H1 (cell line): ENCODE measurements at regions not wholly inside any gene's neighbourhood (a gene's known extent, or its start where the extent isn't known, plus 50 kb on each side); places are given as distances from the start of the nearest gene placed in this dataset.
A peak's percentile ranks its signal among the peaks of the same experiment; 100 is the strongest.
"Not testable (repeated sequence)": the region's sequence is repeated elsewhere in the genome, so short reads cannot be mapped to it uniquely, and the experiment has no call there.

Experiments
- CTCF ChIA-PET: fragments of 300-600 bp; sonication (Branson Sonifier 250); formaldehyde crosslinking; loops from one replicate; lab custom pipeline; 2021; ENCODE audit not compliant: partially characterized antibody; lab: Charles Lee
- POLR2A ChIA-PET: fragments of 300-600 bp; sonication (Branson Sonifier 250); formaldehyde crosslinking; loops from one replicate; lab custom pipeline; 2021; ENCODE audit warnings: inconsistent platforms; ENCODE audit not compliant: partially characterized antibody; lab: Charles Lee
- DNase-seq, 2 experiments: peaks; one replicate each; pipeline versions ENCODE4 v3.0.0 to v3.0.0-alpha.2; 2010 to 2022; ENCODE audit warnings: low spot score in 2 of 2, low read depth in 1 of 2, mixed read lengths in 1 of 2
- FAIRE-seq: peaks from 2 replicates; lab custom pipeline; 2011; peaks lifted over from hg19 to GRCh38; lab: Jason Lieb, UNC
- H2AFZ ChIP-seq: 2 replicates; pipeline ENCODE4 v1.8.1; 2012; ENCODE audit warnings: low read length, inconsistent platforms
- H2AK5ac ChIP-seq: 2 replicates; pipeline ENCODE4 v1.6.1; 2013; ENCODE audit warnings: low read depth, low read length
- H2BK120ac ChIP-seq: replicated peaks from 2 replicates; pipeline ENCODE3; 2013; ENCODE audit warnings: low read depth, low read length, inconsistent platforms
- H2BK12ac ChIP-seq: 2 replicates; pipeline ENCODE4 v1.6.1; 2013; ENCODE audit warnings: low read depth, low read length
- H2BK15ac ChIP-seq: 2 replicates; pipeline ENCODE4 v1.6.1; 2013; ENCODE audit warnings: low read length
- H2BK20ac ChIP-seq: 2 replicates; pipeline ENCODE4 v1.6.1; 2013; ENCODE audit warnings: low read length
- H2BK5ac ChIP-seq: 2 replicates; pipeline ENCODE4 v1.6.1; 2013; ENCODE audit warnings: low read depth, low read length
- H3K14ac ChIP-seq: 2 replicates; pipeline ENCODE4 v1.6.1; 2013; ENCODE audit warnings: inconsistent platforms; ENCODE audit not compliant: insufficient read length
- H3K18ac ChIP-seq: 2 replicates; pipeline ENCODE4 v1.6.1; 2013; ENCODE audit warnings: low read length; ENCODE audit errors: extremely low read depth
- H3K23ac ChIP-seq: 2 replicates; pipeline ENCODE4 v1.6.1; 2013; ENCODE audit warnings: inconsistent platforms; ENCODE audit not compliant: insufficient read length
- H3K23me2 ChIP-seq: 2 replicates; pipeline ENCODE4 v1.6.1; 2013; ENCODE audit warnings: low read depth, low read length
- H3K27ac ChIP-seq: 2 replicates; pipeline ENCODE4 v1.6.1; 2011; ENCODE audit warnings: low read depth, low read length, inconsistent platforms
- H3K27me3 ChIP-seq, 4 experiments: replicated peaks in 1 of 4; 1 replicate in 1 of 4; 2 replicates in 3 of 4; pipeline versions ENCODE4 v1.6.1 to v1.8.1; 2011 to 2013; ENCODE audit warnings: low read length in 3 of 4, mild to moderate bottlenecking in 3 of 4, inconsistent platforms in 2 of 4, mixed read lengths in 2 of 4, moderate library complexity in 1 of 4; ENCODE audit not compliant: control insufficient read depth in 3 of 4, insufficient read depth in 3 of 4; ENCODE audit errors: extremely low read depth in 1 of 4
- H3K36me3 ChIP-seq, 4 experiments: 2 replicates each; pipeline versions ENCODE4 v1.6.1 to v1.8.1; 2011 to 2013; ENCODE audit warnings: mild to moderate bottlenecking in 4 of 4, low read length in 3 of 4, moderate library complexity in 2 of 4, control low read depth in 1 of 4, inconsistent platforms in 1 of 4; ENCODE audit not compliant: insufficient read depth in 4 of 4, control insufficient read depth in 2 of 4
- H3K4ac ChIP-seq: replicated peaks from 2 replicates; pipeline ENCODE3; 2013; ENCODE audit warnings: low read length, low read depth, mixed read lengths, inconsistent platforms; ENCODE audit not compliant: insufficient read length
- H3K4me1 ChIP-seq, 4 experiments: replicated peaks in 1 of 4; 1 replicate in 1 of 4; 2 replicates in 3 of 4; pipeline versions ENCODE4 v1.6.1 to v1.8.1; 2011 to 2013; ENCODE audit warnings: low read length in 3 of 4, inconsistent platforms in 2 of 4, mixed read lengths in 1 of 4; ENCODE audit not compliant: insufficient read depth in 4 of 4, control insufficient read depth in 3 of 4
- H3K4me2 ChIP-seq, 2 experiments: 2 replicates each; pipeline versions ENCODE4 v1.6.1 to v1.8.1; 2011 to 2013; ENCODE audit warnings: low read depth in 2 of 2, low read length in 2 of 2, control low read depth in 1 of 2, inconsistent platforms in 1 of 2, mild to moderate bottlenecking in 1 of 2; ENCODE audit not compliant: insufficient read depth in 1 of 2
- H3K4me3 ChIP-seq, 4 experiments: fragments of 200-600, 300-600 bp in 1 of 4; sonication (generic), shearing (Covaris generic), sonication (Bioruptor Twin) in 1 of 4; 2 replicates each; pipeline versions ENCODE4 v1.5.1 to v1.8.1; 2011 to 2016; ENCODE audit warnings: low read length in 4 of 4, low read depth in 3 of 4, control low read depth in 2 of 4, inconsistent platforms in 2 of 4, mild to moderate bottlenecking in 2 of 4, mixed read lengths in 1 of 4, moderate library complexity in 1 of 4; ENCODE audit not compliant: insufficient read depth in 2 of 4; ENCODE audit errors: extremely low read depth in 1 of 4
- H3K56ac ChIP-seq: replicated peaks from 2 replicates; pipeline ENCODE3; 2013; ENCODE audit warnings: low read depth, mild to moderate bottlenecking, mixed read lengths, low read length, inconsistent platforms; ENCODE audit not compliant: insufficient read length
- H3K79me1 ChIP-seq: 2 replicates; pipeline ENCODE4 v1.6.1; 2013; ENCODE audit warnings: low read depth, low read length, control low read depth
- H3K79me2 ChIP-seq, 2 experiments: 2 replicates each; pipeline versions ENCODE4 v1.6.1 to v1.8.1; 2012 to 2013; ENCODE audit warnings: low read length in 2 of 2, mild to moderate bottlenecking in 2 of 2, inconsistent platforms in 1 of 2; ENCODE audit not compliant: insufficient read depth in 2 of 2, control insufficient read depth in 1 of 2
- H3K9ac ChIP-seq, 4 experiments: replicated peaks in 1 of 4; 1 replicate in 1 of 4; 2 replicates in 3 of 4; pipeline versions ENCODE4 v1.6.1 to v1.8.1; 2011 to 2013; ENCODE audit warnings: low read depth in 3 of 4, low read length in 3 of 4, control low read depth in 2 of 4, mild to moderate bottlenecking in 2 of 4, moderate library complexity in 2 of 4, inconsistent platforms in 1 of 4; ENCODE audit errors: extremely low read depth in 1 of 4
- H3K9me3 ChIP-seq, 2 experiments: 2 replicates each; pipeline versions ENCODE4 v1.6.1 to v1.8.1; 2012 to 2013; ENCODE audit warnings: mild to moderate bottlenecking in 2 of 2, moderate library complexity in 2 of 2, control low read depth in 1 of 2, inconsistent platforms in 1 of 2, low read depth in 1 of 2, low read length in 1 of 2, mixed read lengths in 1 of 2; ENCODE audit not compliant: insufficient read depth in 2 of 2
- H4K20me1 ChIP-seq, 2 experiments: replicated peaks in 1 of 2; 2 replicates each; pipeline versions ENCODE3 to v1.8.1; 2011 to 2013; ENCODE audit warnings: inconsistent platforms in 2 of 2, low read length in 2 of 2, mild to moderate bottlenecking in 1 of 2; ENCODE audit not compliant: insufficient read depth in 2 of 2, control insufficient read depth in 1 of 2
- H4K5ac ChIP-seq: 2 replicates; pipeline ENCODE4 v1.6.1; 2013; ENCODE audit warnings: low read length, low read depth, mixed read lengths, inconsistent platforms; ENCODE audit not compliant: insufficient read length
- H4K8ac ChIP-seq: 2 replicates; pipeline ENCODE4 v1.8.0; 2013; ENCODE audit warnings: mild to moderate bottlenecking, moderate library complexity, low read length, inconsistent platforms; ENCODE audit not compliant: insufficient read depth; ENCODE audit errors: extremely low read depth
- H4K91ac ChIP-seq: replicated peaks from 2 replicates; pipeline ENCODE3; 2013; ENCODE audit warnings: low read length, mixed read lengths, inconsistent platforms; ENCODE audit not compliant: insufficient read length
- WGBS, 2 experiments: shearing (Covaris generic) in 1 of 2; methylation state at CpG; one replicate each; pipeline versions ENCODE4 v1.1.6 to v1.1.7; 2013 to 2015; ENCODE audit warnings: low lambda C conversion rate in 2 of 2, mixed read lengths in 2 of 2, inconsistent platforms in 1 of 2, low coverage in 1 of 2, missing lambda C conversion rate in 1 of 2; ENCODE audit not compliant: insufficient replicate concordance in 2 of 2, insufficient coverage in 1 of 2, insufficient read length in 1 of 2; ENCODE audit errors: extremely low coverage in 1 of 2, missing lambda C conversion rate in 1 of 2; 5-methylcytosine and 5-hydroxymethylcytosine counted together

- H3K4me2 ChIP-seq, H3K23me2 ChIP-seq, H3K18ac ChIP-seq, H3K79me2 ChIP-seq, POLR2A ChIA-PET, H3K79me1 ChIP-seq, H2BK12ac ChIP-seq, H2BK120ac ChIP-seq, H3K4ac ChIP-seq, H4K8ac ChIP-seq, H3K27ac ChIP-seq, H2BK5ac ChIP-seq, CTCF ChIA-PET, H3K9me3 ChIP-seq, H4K91ac ChIP-seq, H3K14ac ChIP-seq, H3K36me3 ChIP-seq, H2BK20ac ChIP-seq, H3K56ac ChIP-seq, H4K5ac ChIP-seq, H4K20me1 ChIP-seq, H2BK15ac ChIP-seq, H3K4me3 ChIP-seq, H3K4me1 ChIP-seq, H2AFZ ChIP-seq, H3K27me3 ChIP-seq, H3K23ac ChIP-seq, H3K9ac ChIP-seq, FAIRE-seq, H2AK5ac ChIP-seq: not testable (repeated sequence)
- 78% methylated on average over 4 of the region's 6 CpGs; no CpG with 5 or more reads in 1 of the 2 experiments for WGBS, 2 experiments
- DNase-seq, result peak in 1 of 2 experiments; percentile 46
These were observed 2808.9 kb downstream of the RPIA start for GRCh38 chr2:91500246-91500977.

DNA sequence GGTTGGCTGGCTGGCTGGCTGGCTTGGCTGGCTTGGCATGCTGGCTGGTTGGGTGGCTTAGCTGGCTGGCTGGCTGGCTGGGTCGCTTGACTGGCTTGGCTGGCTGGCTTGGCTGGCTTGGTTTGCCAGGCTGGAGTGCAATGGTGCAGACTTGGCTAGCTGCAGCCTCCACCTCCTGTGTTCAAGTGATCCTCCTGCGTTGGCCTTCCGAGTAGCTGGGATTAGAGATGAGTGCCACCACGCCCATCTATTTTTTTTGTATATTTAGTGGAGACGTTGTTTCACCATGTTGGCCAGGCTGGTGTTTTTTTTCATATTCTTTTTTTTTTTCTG lies 2809.5 kb downstream of the RPIA start:
- H3K4me3 ChIP-seq, H4K91ac ChIP-seq, H4K5ac ChIP-seq, H3K27me3 ChIP-seq, H2AK5ac ChIP-seq, H3K4ac ChIP-seq, H3K4me2 ChIP-seq, H3K9ac ChIP-seq, DNase-seq, H2BK120ac ChIP-seq, H3K14ac ChIP-seq, H2BK20ac ChIP-seq, H4K20me1 ChIP-seq, H3K79me2 ChIP-seq, H3K4me1 ChIP-seq, CTCF ChIA-PET, H3K23ac ChIP-seq, H3K56ac ChIP-seq, H2AFZ ChIP-seq, H2BK12ac ChIP-seq, H4K8ac ChIP-seq, H2BK5ac ChIP-seq, H3K27ac ChIP-seq, H2BK15ac ChIP-seq, POLR2A ChIA-PET, H3K79me1 ChIP-seq, H3K36me3 ChIP-seq, H3K18ac ChIP-seq, H3K23me2 ChIP-seq, H3K9me3 ChIP-seq, FAIRE-seq: not testable (repeated sequence)
- 87% methylated on average over 2 of the region's 5 CpGs; no CpG with 5 or more reads in 1 of the 2 experiments for WGBS, 2 experiments
